ENCODE measurements at regions not wholly inside any gene's neighbourhood (a gene's known extent, or its start where the extent isn't known, plus 50 kb on each side); places are given as distances from the start of the nearest gene placed in this dataset.

DNA sequence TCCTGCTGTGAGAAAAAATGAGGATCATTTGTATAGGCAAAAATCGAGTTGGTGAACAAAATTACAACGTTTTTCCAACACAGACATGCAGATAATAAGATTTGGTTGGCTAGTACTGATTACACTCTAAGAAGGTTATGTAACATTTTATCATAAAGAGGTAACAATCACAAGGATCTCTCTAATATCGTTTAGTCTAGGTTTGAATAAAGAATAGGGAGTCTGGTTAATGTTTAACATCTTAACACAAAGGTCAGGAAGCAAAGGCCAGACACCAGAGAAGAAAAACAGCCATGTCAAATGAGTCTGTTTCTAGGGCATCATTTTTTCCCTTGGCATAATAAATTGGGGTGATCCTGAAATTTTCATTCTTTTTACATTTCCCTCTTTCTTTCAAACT is 207.4 kb upstream of the CHRM3 start:
- no peak for DNase-seq (ENCODE audit: low read depth)
- POLR2A ChIA-PET: no interaction called here
- TF ChIP-seq, protein P1, sequence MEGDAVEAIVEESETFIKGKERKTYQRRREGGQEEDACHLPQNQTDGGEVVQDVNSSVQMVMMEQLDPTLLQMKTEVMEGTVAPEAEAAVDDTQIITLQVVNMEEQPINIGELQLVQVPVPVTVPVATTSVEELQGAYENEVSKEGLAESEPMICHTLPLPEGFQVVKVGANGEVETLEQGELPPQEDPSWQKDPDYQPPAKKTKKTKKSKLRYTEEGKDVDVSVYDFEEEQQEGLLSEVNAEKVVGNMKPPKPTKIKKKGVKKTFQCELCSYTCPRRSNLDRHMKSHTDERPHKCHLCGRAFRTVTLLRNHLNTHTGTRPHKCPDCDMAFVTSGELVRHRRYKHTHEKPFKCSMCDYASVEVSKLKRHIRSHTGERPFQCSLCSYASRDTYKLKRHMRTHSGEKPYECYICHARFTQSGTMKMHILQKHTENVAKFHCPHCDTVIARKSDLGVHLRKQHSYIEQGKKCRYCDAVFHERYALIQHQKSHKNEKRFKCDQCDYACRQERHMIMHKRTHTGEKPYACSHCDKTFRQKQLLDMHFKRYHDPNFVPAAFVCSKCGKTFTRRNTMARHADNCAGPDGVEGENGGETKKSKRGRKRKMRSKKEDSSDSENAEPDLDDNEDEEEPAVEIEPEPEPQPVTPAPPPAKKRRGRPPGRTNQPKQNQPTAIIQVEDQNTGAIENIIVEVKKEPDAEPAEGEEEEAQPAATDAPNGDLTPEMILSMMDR (IDR thresholded peaks at IDR 0.05; ENCODE audit: insufficient read depth, low read depth, low read length): no peak
- no peaks in the 10 kb centered on the region for H3K27me3 ChIP-seq (ENCODE audit: control insufficient read depth, insufficient read depth, low read length)
- no peak overlapping the region for H3K4me3 ChIP-seq (ENCODE audit: low read depth, low read length)
- CTCF ChIA-PET: no interaction called here
- no peaks in the 10 kb centered on the region for H3K36me3 ChIP-seq (ENCODE audit: control insufficient read depth, insufficient read depth, low read length)

DNA sequence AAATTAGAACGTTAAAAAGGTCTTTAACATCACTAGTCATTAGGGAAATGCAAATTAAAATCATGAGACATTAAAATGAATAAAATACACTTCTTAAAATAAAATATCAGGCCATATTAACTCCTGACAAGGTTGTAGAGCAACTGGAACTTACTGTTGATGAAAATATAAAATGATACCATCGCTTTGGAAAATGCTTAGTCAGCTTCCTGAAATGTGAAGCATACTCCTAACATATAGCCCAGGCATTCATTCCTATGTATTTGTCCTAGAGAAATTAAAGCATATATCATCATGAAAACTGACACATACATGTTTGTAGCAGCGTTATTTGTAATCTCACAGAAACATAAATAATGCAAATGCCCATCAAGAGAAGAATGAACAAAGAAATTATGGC is 211.5 kb upstream of the CHRM3 start:
- Histone ChIP-seq H3K36me3 (ENCODE audit: control insufficient read depth, insufficient read depth, low read length) (no peaks in the 10 kb centered on the region), H3K27me3 (ENCODE audit: control insufficient read depth, insufficient read depth, low read length) (no peaks in the 10 kb centered on the region), H3K4me3 (ENCODE audit: low read depth, low read length) (no peak overlapping the region)
- CTCF ChIA-PET: no interaction called here
- POLR2A ChIA-PET: no interaction called here
- no peak for DNase-seq (ENCODE audit: low read depth)
- TF ChIP-seq, protein P1 (IDR thresholded peaks at IDR 0.05; ENCODE audit: insufficient read depth, low read depth, low read length): no peak

DNA sequence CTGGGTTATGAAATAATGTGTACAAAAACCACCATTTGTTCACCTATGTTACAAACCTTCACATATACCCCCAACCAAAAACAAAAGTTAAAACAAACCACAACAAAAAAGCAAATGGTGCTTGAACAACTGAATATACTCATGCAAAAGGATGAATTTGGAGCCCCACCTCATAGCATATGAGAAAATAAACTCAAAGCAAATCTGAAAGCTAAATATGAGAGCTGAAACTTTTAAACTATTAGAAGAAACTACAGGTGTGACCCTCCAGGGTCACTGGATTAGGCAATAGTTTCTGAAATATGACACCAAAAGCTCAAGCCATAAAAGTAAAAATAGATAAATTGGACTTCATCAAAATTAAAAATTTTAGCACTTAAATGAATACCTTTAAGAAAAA is 215.5 kb upstream of the CHRM3 start:
- H3K4me3 ChIP-seq (ENCODE audit: low read depth, low read length): no peak overlapping the region
- DNase-seq (ENCODE audit: low read depth): no peak
- no peaks in the 10 kb centered on the region for H3K27me3 ChIP-seq (ENCODE audit: control insufficient read depth, insufficient read depth, low read length)
- POLR2A ChIA-PET: no interaction called here
- H3K36me3 ChIP-seq (ENCODE audit: control insufficient read depth, insufficient read depth, low read length): no peaks in the 10 kb centered on the region
- TF ChIP-seq, protein P1 (IDR thresholded peaks at IDR 0.05; ENCODE audit: insufficient read depth, low read depth, low read length): no peak
- CTCF ChIA-PET: interaction anchor here (1.0 kb wide), 1 partner anchor 10 kb away, joined by 3 read pairs; no protein-coding TSS in a partner anchor

DNA sequence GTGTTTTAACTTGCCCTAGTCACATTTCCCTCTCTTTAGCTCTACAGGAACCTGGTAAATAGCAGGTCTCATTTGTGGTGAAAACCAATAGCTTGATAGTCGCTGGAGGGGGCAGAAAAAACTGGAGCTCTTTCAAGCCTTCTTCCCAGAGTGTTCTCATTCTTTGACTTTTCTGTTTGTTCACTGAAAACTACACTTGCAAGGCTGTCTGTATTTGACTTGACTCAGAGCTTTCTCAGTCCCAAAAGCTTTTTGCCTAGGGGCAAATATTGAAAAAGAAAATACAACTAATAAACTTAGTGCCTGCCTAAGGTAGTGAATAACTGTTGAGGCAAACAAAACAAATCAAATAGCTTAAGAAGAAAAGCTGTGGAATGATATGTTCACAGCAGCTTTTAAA is 217.1 kb upstream of the CHRM3 start:
- Histone ChIP-seq H3K27me3 (ENCODE audit: control insufficient read depth, insufficient read depth, low read length) (no peaks in the 10 kb centered on the region), H3K36me3 (ENCODE audit: control insufficient read depth, insufficient read depth, low read length) (no peaks in the 10 kb centered on the region), H3K4me3 (ENCODE audit: low read depth, low read length) (no peak overlapping the region)
- CTCF ChIA-PET: interaction anchor here (0.6 kb wide), 1 partner anchor 621 kb away, joined by 3 read pairs; no protein-coding TSS in a partner anchor
- TF ChIP-seq, protein P1 (IDR thresholded peaks at IDR 0.05; ENCODE audit: insufficient read depth, low read depth, low read length): no peak
- POLR2A ChIA-PET: no interaction called here
- no peak for DNase-seq (ENCODE audit: low read depth)

DNA sequence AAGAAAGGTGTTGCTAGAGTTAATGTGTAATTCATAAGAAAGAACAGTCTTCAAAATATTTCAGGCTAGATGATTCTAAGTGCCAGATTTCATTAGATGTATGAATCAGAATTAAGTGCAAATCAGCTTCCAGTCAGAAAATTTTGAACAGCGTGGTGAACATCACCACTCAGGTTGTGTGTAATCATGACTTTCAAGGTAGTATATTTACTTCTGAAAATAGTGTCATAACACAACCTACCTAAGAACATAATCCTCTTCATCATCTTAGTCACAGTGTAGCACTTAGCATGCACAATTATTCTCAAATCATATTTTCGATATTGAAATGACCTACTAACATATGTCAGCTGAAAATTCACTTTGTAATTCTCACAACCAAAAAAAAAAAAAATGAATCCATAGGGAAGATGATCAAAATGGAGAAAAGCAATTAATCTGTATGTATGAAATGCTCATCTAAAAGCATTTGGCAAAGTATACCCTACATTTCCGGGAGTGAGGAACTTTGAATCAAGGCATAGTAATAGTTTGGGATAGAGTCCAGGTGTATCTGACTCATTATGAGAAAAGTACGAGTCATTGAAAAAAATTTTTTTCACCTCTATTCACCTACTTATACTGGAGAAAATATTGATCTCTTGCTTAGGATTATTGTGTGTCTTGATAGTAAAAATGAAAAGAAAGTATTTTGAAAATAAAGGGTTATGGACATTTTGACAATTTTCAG is 221.8 kb upstream of the CHRM3 start:
- Histone ChIP-seq H3K4me3 (ENCODE audit: low read depth, low read length) (no peak overlapping the region), H3K36me3 (ENCODE audit: control insufficient read depth, insufficient read depth, low read length) (no peaks in the 10 kb centered on the region), H3K27me3 (ENCODE audit: control insufficient read depth, insufficient read depth, low read length) (no peaks in the 10 kb centered on the region)
- POLR2A ChIA-PET: no interaction called here
- no peak for DNase-seq (ENCODE audit: low read depth)
- TF ChIP-seq, protein P1 (IDR thresholded peaks at IDR 0.05; ENCODE audit: insufficient read depth, low read depth, low read length): no peak
- CTCF ChIA-PET: no interaction called here

Data from BJ (cell line).